ENCODE measurements at regions not wholly inside any gene's neighbourhood (a gene's known extent, or its start where the extent isn't known, plus 50 kb on each side); places are given as distances from the start of the nearest gene placed in this dataset.
"Not testable (repeated sequence)": the region's sequence is repeated elsewhere in the genome, so short reads cannot be mapped to it uniquely, and the experiment has no call there.

- BruUV-seq (replicated peaks), result no TSS peak
- H3K4me1 ChIP-seq (ENCODE audit: insufficient read depth, low read length, poor library complexity, severe bottlenecking), result no peaks in the 10 kb centered on the region
- H3K9me3 ChIP-seq (ENCODE audit: low read length), result no peaks in the 10 kb centered on the region
- no peaks in the 10 kb centered on the region for H3K79me2 ChIP-seq (ENCODE audit: insufficient read depth, low read depth, low read length)
- H3K36me3 ChIP-seq (ENCODE audit: insufficient read depth, low read length), result no peaks in the 10 kb centered on the region
- H4K20me1 ChIP-seq (ENCODE audit: insufficient read depth, low read length), result no peaks in the 10 kb centered on the region
- no peaks in the 10 kb centered on the region for H3K9me2 ChIP-seq (ENCODE audit: insufficient read depth, low read length)
- no peak overlapping the region for H3K4me3 ChIP-seq (ENCODE audit: low read depth, low read length, poor library complexity, severe bottlenecking)
- POLR2A ChIA-PET, result no interaction called here
- H2AFZ ChIP-seq (ENCODE audit: low read length), result no peak overlapping the region
- TF ChIP-seq EZH2phosphoT487 (IDR thresholded peaks at IDR 0.05; ENCODE audit: borderline replicate concordance, low read depth, low read length), result no peak
- TF ChIP-seq, protein P1, sequence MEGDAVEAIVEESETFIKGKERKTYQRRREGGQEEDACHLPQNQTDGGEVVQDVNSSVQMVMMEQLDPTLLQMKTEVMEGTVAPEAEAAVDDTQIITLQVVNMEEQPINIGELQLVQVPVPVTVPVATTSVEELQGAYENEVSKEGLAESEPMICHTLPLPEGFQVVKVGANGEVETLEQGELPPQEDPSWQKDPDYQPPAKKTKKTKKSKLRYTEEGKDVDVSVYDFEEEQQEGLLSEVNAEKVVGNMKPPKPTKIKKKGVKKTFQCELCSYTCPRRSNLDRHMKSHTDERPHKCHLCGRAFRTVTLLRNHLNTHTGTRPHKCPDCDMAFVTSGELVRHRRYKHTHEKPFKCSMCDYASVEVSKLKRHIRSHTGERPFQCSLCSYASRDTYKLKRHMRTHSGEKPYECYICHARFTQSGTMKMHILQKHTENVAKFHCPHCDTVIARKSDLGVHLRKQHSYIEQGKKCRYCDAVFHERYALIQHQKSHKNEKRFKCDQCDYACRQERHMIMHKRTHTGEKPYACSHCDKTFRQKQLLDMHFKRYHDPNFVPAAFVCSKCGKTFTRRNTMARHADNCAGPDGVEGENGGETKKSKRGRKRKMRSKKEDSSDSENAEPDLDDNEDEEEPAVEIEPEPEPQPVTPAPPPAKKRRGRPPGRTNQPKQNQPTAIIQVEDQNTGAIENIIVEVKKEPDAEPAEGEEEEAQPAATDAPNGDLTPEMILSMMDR (conservative IDR thresholded peaks at IDR 0.05; ENCODE audit: low read length), result no peak
- DNase-seq (ENCODE audit: low spot score), result no peak
- no peak overlapping the region for H3K27ac ChIP-seq (ENCODE audit: low read depth, low read length, poor library complexity, severe bottlenecking)
- intact Hi-C loops (cut with micrococcal nuclease; ENCODE audit: unreplicated experiment), result no loop called here
- CTCF ChIA-PET (ENCODE audit: unreplicated experiment), result no interaction called here
- no peak overlapping the region for H3K4me2 ChIP-seq (ENCODE audit: low read length)
Measured at GRCh38 chr11:69205743-69206612, 50.2 kb downstream of the SMIM38 start.

DNA sequence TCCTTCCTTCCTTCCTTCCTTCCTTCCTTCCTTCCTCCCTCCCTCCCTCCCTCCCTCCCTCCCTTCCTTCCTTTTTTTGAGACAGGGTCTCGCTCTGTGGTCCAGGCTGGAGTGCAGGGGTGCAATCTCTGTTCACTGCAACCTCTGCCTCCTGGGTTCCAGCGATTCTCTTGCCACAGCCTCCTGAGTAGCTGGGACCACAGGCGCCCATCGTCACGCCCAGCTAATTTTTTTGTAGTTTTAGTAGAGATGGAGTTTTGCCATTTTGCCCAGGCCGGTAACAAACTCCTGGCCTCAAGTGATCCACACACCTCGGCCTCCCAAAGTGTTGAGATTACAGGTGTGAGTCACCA, 50.9 kb downstream of the SMIM38 start:
- H2AFZ ChIP-seq (ENCODE audit: low read length); H3K79me2 ChIP-seq (ENCODE audit: insufficient read depth, low read depth, low read length); H3K4me3 ChIP-seq (ENCODE audit: low read depth, low read length, poor library complexity, severe bottlenecking); H3K9me2 ChIP-seq (ENCODE audit: insufficient read depth, low read length); CTCF ChIA-PET (ENCODE audit: unreplicated experiment); H4K20me1 ChIP-seq (ENCODE audit: insufficient read depth, low read length); H3K27ac ChIP-seq (ENCODE audit: low read depth, low read length, poor library complexity, severe bottlenecking); H3K4me2 ChIP-seq (ENCODE audit: low read length); H3K36me3 ChIP-seq (ENCODE audit: insufficient read depth, low read length); H3K9me3 ChIP-seq (ENCODE audit: low read length); intact Hi-C loops (cut with micrococcal nuclease; ENCODE audit: unreplicated experiment); H3K4me1 ChIP-seq (ENCODE audit: insufficient read depth, low read length, poor library complexity, severe bottlenecking); DNase-seq (ENCODE audit: low spot score); BruUV-seq (replicated peaks): not testable (repeated sequence)
- POLR2A ChIA-PET, result interaction anchor here (0.6 kb wide), 1 partner anchor 536 kb away, joined by 3 read pairs; no protein-coding TSS in a partner anchor

DNA sequence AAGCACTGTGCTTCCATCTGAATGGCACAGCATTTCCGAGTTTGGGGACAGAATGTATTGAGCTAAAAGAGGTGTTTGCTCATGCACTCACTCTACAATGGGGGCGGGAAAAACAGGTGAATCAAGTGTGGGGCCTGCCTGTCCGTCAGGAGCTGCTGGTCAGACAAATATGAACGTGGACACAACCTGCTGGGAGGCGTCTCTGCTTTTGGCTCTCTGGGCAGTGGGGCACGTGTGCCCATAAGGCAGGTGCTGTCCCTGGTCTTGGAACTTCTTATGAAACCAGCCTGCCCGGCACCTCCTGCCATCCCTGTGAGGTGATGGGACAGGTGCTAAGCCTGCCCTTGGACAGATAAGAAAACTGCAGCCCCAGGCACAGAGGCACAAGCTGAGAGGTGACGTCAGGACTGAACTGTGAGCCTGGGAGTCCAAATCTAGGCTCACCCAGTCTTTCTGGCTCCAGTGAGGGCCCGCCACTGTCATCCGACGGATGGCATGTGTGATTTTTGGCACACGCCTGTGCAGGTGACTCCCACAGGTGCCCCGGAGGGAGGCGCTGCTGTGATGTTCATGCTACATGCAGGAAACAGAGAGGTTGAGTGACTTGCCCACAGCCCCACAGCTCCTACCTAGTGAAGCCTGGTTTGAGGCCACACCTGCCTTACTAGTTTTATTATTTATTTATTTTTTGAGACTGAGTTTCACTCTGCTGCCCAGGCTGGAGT, 51.6 kb downstream of the SMIM38 start:
- H3K27ac ChIP-seq (ENCODE audit: low read depth, low read length, poor library complexity, severe bottlenecking), result no peak overlapping the region
- DNase-seq (ENCODE audit: low spot score), result no peak
- H4K20me1 ChIP-seq (ENCODE audit: insufficient read depth, low read length), result no peaks in the 10 kb centered on the region
- no peaks in the 10 kb centered on the region for H3K9me3 ChIP-seq (ENCODE audit: low read length)
- ChIA-PET CTCF (ENCODE audit: unreplicated experiment) (no interaction called here), POLR2A (interaction anchor here (0.6 kb wide), 1 partner anchor 535 kb away, joined by 3 read pairs; no protein-coding TSS in a partner anchor)
- no peak overlapping the region for H2AFZ ChIP-seq (ENCODE audit: low read length)
- intact Hi-C loops (cut with micrococcal nuclease; ENCODE audit: unreplicated experiment), result no loop called here
- no peaks in the 10 kb centered on the region for H3K9me2 ChIP-seq (ENCODE audit: insufficient read depth, low read length)
- no peaks in the 10 kb centered on the region for H3K4me1 ChIP-seq (ENCODE audit: insufficient read depth, low read length, poor library complexity, severe bottlenecking)
- BruUV-seq (replicated peaks), result no TSS peak
- no peaks in the 10 kb centered on the region for H3K36me3 ChIP-seq (ENCODE audit: insufficient read depth, low read length)
- H3K79me2 ChIP-seq (ENCODE audit: insufficient read depth, low read depth, low read length), result no peaks in the 10 kb centered on the region
- no peak overlapping the region for H3K4me2 ChIP-seq (ENCODE audit: low read length)
- H3K4me3 ChIP-seq (ENCODE audit: low read depth, low read length, poor library complexity, severe bottlenecking), result no peak overlapping the region
- TF ChIP-seq EZH2phosphoT487 (IDR thresholded peaks at IDR 0.05; ENCODE audit: borderline replicate concordance, low read depth, low read length), result no peak
- TF ChIP-seq, protein P1 (conservative IDR thresholded peaks at IDR 0.05; ENCODE audit: low read length), result no peak
